Neural cell (in vitro differentiated cells): ENCODE measurements at regions not wholly inside any gene's neighbourhood (a gene's known extent, or its start where the extent isn't known, plus 50 kb on each side); places are given as distances from the start of the nearest gene placed in this dataset.

ENCODE experiments used
- EP300 ChIP-seq: fragments of 450-650 bp; conservative IDR thresholded peaks from 2 replicates; pipeline ENCODE4 v1.6.1; 2014; ENCODE audit warnings: antibody characterized with exemption, mild to moderate bottlenecking, moderate library complexity; ENCODE audit not compliant: poor library complexity, severe bottlenecking
- POLR2AphosphoS5 ChIP-seq: IDR thresholded peaks from 2 replicates; pipeline ENCODE4 v1.6.1; 2012
- TAF1 ChIP-seq: IDR thresholded peaks from 2 replicates; pipeline ENCODE4 v1.6.1; 2012; ENCODE audit warnings: low read depth
- TF ChIP-seq, protein P1 (sequence below): fragments of 450-650 bp; IDR thresholded peaks from 2 replicates; pipeline ENCODE4 v1.5.1; 2014; ENCODE audit warnings: antibody characterized with exemption, mild to moderate bottlenecking, moderate library complexity; ENCODE audit not compliant: poor library complexity, severe bottlenecking

- TF ChIP-seq, protein P1, sequence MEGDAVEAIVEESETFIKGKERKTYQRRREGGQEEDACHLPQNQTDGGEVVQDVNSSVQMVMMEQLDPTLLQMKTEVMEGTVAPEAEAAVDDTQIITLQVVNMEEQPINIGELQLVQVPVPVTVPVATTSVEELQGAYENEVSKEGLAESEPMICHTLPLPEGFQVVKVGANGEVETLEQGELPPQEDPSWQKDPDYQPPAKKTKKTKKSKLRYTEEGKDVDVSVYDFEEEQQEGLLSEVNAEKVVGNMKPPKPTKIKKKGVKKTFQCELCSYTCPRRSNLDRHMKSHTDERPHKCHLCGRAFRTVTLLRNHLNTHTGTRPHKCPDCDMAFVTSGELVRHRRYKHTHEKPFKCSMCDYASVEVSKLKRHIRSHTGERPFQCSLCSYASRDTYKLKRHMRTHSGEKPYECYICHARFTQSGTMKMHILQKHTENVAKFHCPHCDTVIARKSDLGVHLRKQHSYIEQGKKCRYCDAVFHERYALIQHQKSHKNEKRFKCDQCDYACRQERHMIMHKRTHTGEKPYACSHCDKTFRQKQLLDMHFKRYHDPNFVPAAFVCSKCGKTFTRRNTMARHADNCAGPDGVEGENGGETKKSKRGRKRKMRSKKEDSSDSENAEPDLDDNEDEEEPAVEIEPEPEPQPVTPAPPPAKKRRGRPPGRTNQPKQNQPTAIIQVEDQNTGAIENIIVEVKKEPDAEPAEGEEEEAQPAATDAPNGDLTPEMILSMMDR = peak; percentile 38
- TF ChIP-seq POLR2AphosphoS5 (no peak), EP300 (no peak), TAF1 (no peak)
These were observed 121.0 kb upstream of the TEX13D start for GRCh38 chrX:124211312-124211942.
